Adrenal gland (tissue), 9 donors: ENCODE measurements at regions not wholly inside any gene's neighbourhood (a gene's known extent, or its start where the extent isn't known, plus 50 kb on each side); places are given as distances from the start of the nearest gene placed in this dataset.

Experiments
- DNase-seq, 7 donors: peaks; one replicate each; pipeline ENCODE4 v3.0.0-alpha.2; 2019 to 2020
- H3K27ac ChIP-seq, 5 donors: fragments of 200-600 bp; sonication (generic) in 4 of 5; 1 replicate in 3 of 5; 2 replicates in 2 of 5; pipeline versions ENCODE4 v1.5.1 to v1.8.0; 2016 to 2020; ENCODE audit warnings: mild to moderate bottlenecking in 1 of 5
- H3K27me3 ChIP-seq: fragments of 200-600 bp; 2 replicates; pipeline ENCODE4 v1.8.0; 2021
- H3K36me3 ChIP-seq, 2 donors: fragments of 200-600 bp; replicated peaks in 1 of 2; 1 replicate in 1 of 2; 2 replicates in 1 of 2; pipeline versions ENCODE4 v1.5.1 to v1.8.0; 2018 to 2022
- H3K4me1 ChIP-seq, 2 donors: fragments of 200-600 bp; replicated peaks in 1 of 2; 1 replicate in 1 of 2; 2 replicates in 1 of 2; pipeline versions ENCODE4 v1.5.1 to v1.8.0; 2018 to 2021
- H3K4me3 ChIP-seq, 4 donors: fragments of 200-600 bp; sonication (generic) in 3 of 4; one replicate each; pipeline ENCODE4 v1.5.1; 2016 to 2018
- H3K9me3 ChIP-seq, 3 donors: fragments of 200-600 bp; sonication (generic) in 1 of 3; replicated peaks in 1 of 3; 1 replicate in 2 of 3; 2 replicates in 1 of 3; pipeline versions ENCODE4 v1.5.1 to v1.8.0; 2016 to 2021
- POLR2A ChIP-seq, 2 donors: fragments of 450-650 bp; IDR thresholded peaks; one replicate each; pipeline ENCODE4 v1.6.1; 2017; ENCODE audit warnings: antibody characterized with exemption in 2 of 2, mild to moderate bottlenecking in 2 of 2, moderate library complexity in 1 of 2
- WGBS, 4 donors: extraction: QIAGEN DNeasy Blood & Tissue Kit in 2 of 4; methylation state at CpG; one replicate each; pipeline versions ENCODE4 v1.1.5 to v1.1.7; 2013 to 2017; 5-methylcytosine and 5-hydroxymethylcytosine counted together
- intact Hi-C, 2 donors: fragments of 100-400 bp; cut with DNase I; formaldehyde crosslinking; loops; one replicate each; pipeline versions ENCODE4 v1.14.1 to v1.15.0; 2022 to 2023
- TF ChIP-seq, protein P1 (sequence below), 6 experiments: fragments of 450-650 bp in 4 of 6; fragments of 200-600 bp in 2 of 6; sonication (generic) in 1 of 6; IDR thresholded peaks; 1 replicate in 5 of 6; 2 replicates in 1 of 6; pipeline versions ENCODE4 v1.5.1 to v1.8.0; 2016 to 2021; ENCODE audit warnings: antibody characterized with exemption in 6 of 6, mild to moderate bottlenecking in 2 of 6, moderate library complexity in 1 of 6
- donor health status: healthy with polysubstance abuse.
- donor health status: Bipolar disorder and iron deficiency.
- donor health status: DM: yes; HTN: yes; CAD: no.
- donor health status: DM: no; HTN: no; CAD: no.
- donor health status: DM: no; HTN: no; CAD: no.

DNA sequence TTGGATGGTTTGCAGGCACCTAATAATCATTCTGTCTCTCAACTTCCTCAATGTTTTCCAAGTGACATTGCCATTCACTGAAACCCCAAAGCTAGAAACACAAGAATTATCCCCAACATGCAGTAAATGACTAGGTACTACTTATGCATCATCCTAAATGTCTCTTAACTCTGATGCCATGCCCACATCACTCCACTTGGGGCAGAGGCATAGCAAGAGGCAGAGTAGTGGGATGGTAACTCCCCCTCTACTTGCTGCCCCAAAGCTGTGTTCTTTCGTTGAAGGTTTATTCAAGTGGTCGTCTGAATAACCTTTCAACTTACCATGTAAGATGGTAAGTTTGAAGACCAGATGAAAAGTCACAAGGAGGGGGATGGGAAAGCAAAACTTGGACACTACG is 77.9 kb upstream of the SOX5 start:
- Histone ChIP-seq H3K4me1 (no peaks in the 10 kb centered on the region), H3K36me3 (no peaks in the 10 kb centered on the region), H3K27ac (no peak overlapping the region), H3K27me3 (no peaks in the 10 kb centered on the region), H3K9me3 (no peaks in the 10 kb centered on the region), H3K4me3 (no peak overlapping the region)
- TF ChIP-seq POLR2A (IDR thresholded peaks at IDR 0.05), result no peak
- TF ChIP-seq, protein P1, sequence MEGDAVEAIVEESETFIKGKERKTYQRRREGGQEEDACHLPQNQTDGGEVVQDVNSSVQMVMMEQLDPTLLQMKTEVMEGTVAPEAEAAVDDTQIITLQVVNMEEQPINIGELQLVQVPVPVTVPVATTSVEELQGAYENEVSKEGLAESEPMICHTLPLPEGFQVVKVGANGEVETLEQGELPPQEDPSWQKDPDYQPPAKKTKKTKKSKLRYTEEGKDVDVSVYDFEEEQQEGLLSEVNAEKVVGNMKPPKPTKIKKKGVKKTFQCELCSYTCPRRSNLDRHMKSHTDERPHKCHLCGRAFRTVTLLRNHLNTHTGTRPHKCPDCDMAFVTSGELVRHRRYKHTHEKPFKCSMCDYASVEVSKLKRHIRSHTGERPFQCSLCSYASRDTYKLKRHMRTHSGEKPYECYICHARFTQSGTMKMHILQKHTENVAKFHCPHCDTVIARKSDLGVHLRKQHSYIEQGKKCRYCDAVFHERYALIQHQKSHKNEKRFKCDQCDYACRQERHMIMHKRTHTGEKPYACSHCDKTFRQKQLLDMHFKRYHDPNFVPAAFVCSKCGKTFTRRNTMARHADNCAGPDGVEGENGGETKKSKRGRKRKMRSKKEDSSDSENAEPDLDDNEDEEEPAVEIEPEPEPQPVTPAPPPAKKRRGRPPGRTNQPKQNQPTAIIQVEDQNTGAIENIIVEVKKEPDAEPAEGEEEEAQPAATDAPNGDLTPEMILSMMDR (IDR thresholded peaks at IDR 0.05), result no peak
- intact Hi-C loops, result no loop called here
- no peak for DNase-seq
- 56 to 73% (median 66%) methylated on average over 3 of the region's 3 CpGs for WGBS, 4 donors

DNA sequence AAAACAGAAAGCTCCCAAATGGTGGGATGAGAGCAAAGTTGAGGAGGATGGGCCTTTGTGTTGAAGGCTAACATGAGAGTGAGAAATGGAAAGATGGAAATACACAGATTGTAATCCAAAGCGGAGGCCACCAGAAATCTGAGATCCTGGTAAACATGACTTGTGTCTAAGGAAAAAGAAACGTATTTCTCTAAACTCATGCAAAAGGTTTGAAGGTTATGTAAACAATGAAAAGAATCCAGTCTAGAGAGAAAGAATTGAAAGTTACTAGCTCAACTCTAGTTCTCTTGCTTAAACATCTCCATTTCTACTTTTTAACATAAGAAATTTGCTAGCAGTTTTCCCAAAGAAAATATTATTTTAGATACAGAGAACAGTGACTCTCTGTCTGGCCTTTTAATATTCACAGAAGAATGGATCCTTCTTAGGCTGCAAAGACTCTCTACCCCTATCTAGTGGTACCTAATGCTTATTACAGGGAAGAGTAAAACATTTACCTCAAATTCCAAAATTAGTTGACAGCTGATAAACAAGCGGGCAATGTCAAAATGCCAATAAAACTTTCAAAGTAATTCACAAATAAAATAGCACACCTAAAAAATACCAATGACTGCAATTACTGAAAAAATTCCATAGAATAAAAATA is 75.8 kb upstream of the SOX5 start:
- no peaks in the 10 kb centered on the region for H3K4me1 ChIP-seq
- intact Hi-C loops, result no loop called here
- H3K4me3 ChIP-seq, result no peak overlapping the region
- H3K36me3 ChIP-seq, result no peaks in the 10 kb centered on the region
- WGBS, 4 donors, result 48 to 59% (median 56%) methylated on average over 3 of the region's 3 CpGs
- no peak for TF ChIP-seq POLR2A (IDR thresholded peaks at IDR 0.05)
- TF ChIP-seq, protein P1 (IDR thresholded peaks at IDR 0.05), result peak in 2 of 6 experiments; percentile 10 to 27
- no peaks in the 10 kb centered on the region for H3K27me3 ChIP-seq
- no peak overlapping the region for H3K27ac ChIP-seq
- no peak for DNase-seq
- H3K9me3 ChIP-seq, result no peaks in the 10 kb centered on the region

DNA sequence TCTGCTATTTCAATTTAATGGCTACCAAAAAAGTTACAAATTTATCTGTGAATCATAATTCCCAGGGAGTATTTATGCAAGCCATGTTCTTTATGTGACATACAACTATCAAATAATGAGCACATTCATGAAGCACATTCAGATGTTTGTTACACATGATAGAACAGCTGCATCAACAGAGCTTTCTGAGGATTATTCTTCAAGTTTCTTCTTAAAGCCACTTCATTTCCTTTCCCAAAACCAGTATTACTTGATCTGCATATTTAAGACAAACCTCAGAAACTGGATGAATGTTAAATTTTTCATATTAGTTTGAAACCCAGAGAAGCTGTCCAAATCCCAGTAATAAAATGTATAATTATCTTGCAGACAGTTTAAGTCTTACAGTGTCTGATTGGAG is 73.6 kb upstream of the SOX5 start:
- Histone ChIP-seq H3K9me3 (no peaks in the 10 kb centered on the region), H3K27me3 (no peaks in the 10 kb centered on the region), H3K4me3 (no peak overlapping the region), H3K27ac (no peak overlapping the region), H3K4me1 (no peaks in the 10 kb centered on the region), H3K36me3 (no peaks in the 10 kb centered on the region)
- no peak for DNase-seq
- intact Hi-C loops, result no loop called here
- TF ChIP-seq, protein P1 (IDR thresholded peaks at IDR 0.05), result no peak
- no peak for TF ChIP-seq POLR2A (IDR thresholded peaks at IDR 0.05)

DNA sequence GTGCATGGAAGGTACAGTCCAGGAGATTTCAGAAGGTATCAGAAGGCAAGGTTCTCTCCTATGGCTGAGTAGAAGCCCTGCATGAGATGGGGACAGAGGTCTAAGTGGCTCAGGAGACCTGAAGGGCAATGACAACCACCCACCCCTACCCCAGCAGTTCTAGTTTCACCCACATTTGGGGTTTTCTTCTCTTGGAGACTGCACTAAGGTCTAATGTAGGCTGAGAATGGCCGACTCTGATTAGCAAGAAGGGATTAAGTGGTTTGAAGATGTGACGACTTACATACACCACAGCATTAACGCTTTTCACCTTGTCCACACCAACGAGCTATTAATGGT is 71.7 kb upstream of the SOX5 start:
- Histone ChIP-seq H3K9me3 (no peaks in the 10 kb centered on the region), H3K27ac (no peak overlapping the region), H3K4me1 (no peaks in the 10 kb centered on the region), H3K4me3 (no peak overlapping the region), H3K27me3 (no peaks in the 10 kb centered on the region), H3K36me3 (no peaks in the 10 kb centered on the region)
- intact Hi-C loops, result no loop called here
- no peak for TF ChIP-seq POLR2A (IDR thresholded peaks at IDR 0.05)
- TF ChIP-seq, protein P1 (IDR thresholded peaks at IDR 0.05), result no peak
- WGBS, 4 donors, result 79 to 88% (median 82%) methylated on average over 4 of the region's 4 CpGs
- no peak for DNase-seq
